ENCODE measurements at regions not wholly inside any gene's neighbourhood (a gene's known extent, or its start where the extent isn't known, plus 50 kb on each side); places are given as distances from the start of the nearest gene placed in this dataset.

DNA sequence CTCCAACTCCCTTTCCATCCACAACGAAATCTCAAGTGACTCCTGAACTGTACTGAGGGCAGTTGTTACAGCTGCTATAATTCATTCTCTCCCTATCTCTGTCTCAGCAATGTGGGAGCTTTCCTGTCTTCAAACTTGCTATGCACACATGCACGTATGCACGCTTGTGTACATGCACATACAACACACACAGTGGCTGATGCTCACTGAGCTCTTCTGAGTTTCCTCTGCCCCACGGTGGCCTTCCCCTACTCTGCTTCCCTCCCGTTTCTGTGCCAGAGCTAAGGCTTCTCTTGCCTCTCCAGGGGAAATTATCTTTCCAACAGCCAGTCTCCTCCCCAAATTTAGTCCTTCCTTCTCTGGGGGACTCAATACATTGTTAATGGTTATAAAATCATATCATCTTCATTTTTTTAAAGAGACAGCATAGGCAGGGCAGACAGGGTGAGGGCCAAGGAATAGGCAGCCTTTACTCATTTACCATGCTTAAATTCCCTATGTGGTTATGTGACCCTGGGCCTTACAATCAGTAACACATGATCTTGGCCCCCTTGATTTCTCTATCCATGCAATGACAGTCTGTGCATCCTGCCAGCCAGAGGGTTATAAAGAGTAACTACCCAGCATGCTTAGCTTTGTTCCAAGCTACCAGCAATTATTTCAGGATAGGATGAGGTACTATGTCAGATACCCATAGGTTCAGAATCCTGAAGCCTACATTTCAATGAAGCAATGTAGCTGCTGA is 111.9 kb upstream of the HMGA2 start:
- Histone ChIP-seq H3K9ac (ENCODE audit: low read depth in 1 of 2, low read length in 2 of 2) (no peak overlapping the region), H3K4me3 (ENCODE audit: low read depth in 1 of 3, low read length in 3 of 3) (no peak overlapping the region), H3K27me3 (ENCODE audit: control insufficient read depth in 4 of 4, insufficient read depth in 4 of 4, low read length in 3 of 4) (no peaks in the 10 kb centered on the region), H3K9me3 (ENCODE audit: control insufficient read depth in 4 of 4, low read length in 3 of 4) (no peaks in the 10 kb centered on the region), H3K27ac (ENCODE audit: low read depth in 1 of 2, low read length in 2 of 2) (no peak overlapping the region), H3K36me3 (ENCODE audit: control insufficient read depth in 4 of 4, insufficient read depth in 3 of 4, low read depth in 1 of 4, low read length in 3 of 4) (no peaks in the 10 kb centered on the region), H3K4me1 (ENCODE audit: control insufficient read depth in 4 of 4, insufficient read depth in 4 of 4, low read length in 3 of 4) (no peaks in the 10 kb centered on the region)
- DNase-seq (ENCODE audit: low spot score), result no peak
- no peak for TF ChIP-seq FOXA2 (IDR thresholded peaks at IDR 0.05)
- TF ChIP-seq, protein P1, sequence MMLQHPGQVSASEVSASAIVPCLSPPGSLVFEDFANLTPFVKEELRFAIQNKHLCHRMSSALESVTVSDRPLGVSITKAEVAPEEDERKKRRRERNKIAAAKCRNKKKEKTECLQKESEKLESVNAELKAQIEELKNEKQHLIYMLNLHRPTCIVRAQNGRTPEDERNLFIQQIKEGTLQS (IDR thresholded peaks at IDR 0.05), result no peak
- no peak for TF ChIP-seq HNF4A (conservative IDR thresholded peaks at IDR 0.05)
- TF ChIP-seq, protein P2, sequence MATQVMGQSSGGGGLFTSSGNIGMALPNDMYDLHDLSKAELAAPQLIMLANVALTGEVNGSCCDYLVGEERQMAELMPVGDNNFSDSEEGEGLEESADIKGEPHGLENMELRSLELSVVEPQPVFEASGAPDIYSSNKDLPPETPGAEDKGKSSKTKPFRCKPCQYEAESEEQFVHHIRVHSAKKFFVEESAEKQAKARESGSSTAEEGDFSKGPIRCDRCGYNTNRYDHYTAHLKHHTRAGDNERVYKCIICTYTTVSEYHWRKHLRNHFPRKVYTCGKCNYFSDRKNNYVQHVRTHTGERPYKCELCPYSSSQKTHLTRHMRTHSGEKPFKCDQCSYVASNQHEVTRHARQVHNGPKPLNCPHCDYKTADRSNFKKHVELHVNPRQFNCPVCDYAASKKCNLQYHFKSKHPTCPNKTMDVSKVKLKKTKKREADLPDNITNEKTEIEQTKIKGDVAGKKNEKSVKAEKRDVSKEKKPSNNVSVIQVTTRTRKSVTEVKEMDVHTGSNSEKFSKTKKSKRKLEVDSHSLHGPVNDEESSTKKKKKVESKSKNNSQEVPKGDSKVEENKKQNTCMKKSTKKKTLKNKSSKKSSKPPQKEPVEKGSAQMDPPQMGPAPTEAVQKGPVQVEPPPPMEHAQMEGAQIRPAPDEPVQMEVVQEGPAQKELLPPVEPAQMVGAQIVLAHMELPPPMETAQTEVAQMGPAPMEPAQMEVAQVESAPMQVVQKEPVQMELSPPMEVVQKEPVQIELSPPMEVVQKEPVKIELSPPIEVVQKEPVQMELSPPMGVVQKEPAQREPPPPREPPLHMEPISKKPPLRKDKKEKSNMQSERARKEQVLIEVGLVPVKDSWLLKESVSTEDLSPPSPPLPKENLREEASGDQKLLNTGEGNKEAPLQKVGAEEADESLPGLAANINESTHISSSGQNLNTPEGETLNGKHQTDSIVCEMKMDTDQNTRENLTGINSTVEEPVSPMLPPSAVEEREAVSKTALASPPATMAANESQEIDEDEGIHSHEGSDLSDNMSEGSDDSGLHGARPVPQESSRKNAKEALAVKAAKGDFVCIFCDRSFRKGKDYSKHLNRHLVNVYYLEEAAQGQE (IDR thresholded peaks at IDR 0.05), result no peak
- TF ChIP-seq, protein P3, sequence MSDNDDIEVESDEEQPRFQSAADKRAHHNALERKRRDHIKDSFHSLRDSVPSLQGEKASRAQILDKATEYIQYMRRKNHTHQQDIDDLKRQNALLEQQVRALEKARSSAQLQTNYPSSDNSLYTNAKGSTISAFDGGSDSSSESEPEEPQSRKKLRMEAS (IDR thresholded peaks at IDR 0.05), result no peak
- TF ChIP-seq, protein P4, sequence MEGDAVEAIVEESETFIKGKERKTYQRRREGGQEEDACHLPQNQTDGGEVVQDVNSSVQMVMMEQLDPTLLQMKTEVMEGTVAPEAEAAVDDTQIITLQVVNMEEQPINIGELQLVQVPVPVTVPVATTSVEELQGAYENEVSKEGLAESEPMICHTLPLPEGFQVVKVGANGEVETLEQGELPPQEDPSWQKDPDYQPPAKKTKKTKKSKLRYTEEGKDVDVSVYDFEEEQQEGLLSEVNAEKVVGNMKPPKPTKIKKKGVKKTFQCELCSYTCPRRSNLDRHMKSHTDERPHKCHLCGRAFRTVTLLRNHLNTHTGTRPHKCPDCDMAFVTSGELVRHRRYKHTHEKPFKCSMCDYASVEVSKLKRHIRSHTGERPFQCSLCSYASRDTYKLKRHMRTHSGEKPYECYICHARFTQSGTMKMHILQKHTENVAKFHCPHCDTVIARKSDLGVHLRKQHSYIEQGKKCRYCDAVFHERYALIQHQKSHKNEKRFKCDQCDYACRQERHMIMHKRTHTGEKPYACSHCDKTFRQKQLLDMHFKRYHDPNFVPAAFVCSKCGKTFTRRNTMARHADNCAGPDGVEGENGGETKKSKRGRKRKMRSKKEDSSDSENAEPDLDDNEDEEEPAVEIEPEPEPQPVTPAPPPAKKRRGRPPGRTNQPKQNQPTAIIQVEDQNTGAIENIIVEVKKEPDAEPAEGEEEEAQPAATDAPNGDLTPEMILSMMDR (IDR thresholded peaks at IDR 0.05; ENCODE audit: low read depth, low read length, missing input control), result no peak
- no peak for TF ChIP-seq RXRA (IDR thresholded peaks at IDR 0.05)
- no peak for TF ChIP-seq NR2F2 (IDR thresholded peaks at IDR 0.05)
- TF ChIP-seq FOXA1 (IDR thresholded peaks at IDR 0.05), result no peak
- TF ChIP-seq YY1 (IDR thresholded peaks at IDR 0.05), result no peak
- no peak for TF ChIP-seq HNF4G (IDR thresholded peaks at IDR 0.05)
- TF ChIP-seq, protein P5, sequence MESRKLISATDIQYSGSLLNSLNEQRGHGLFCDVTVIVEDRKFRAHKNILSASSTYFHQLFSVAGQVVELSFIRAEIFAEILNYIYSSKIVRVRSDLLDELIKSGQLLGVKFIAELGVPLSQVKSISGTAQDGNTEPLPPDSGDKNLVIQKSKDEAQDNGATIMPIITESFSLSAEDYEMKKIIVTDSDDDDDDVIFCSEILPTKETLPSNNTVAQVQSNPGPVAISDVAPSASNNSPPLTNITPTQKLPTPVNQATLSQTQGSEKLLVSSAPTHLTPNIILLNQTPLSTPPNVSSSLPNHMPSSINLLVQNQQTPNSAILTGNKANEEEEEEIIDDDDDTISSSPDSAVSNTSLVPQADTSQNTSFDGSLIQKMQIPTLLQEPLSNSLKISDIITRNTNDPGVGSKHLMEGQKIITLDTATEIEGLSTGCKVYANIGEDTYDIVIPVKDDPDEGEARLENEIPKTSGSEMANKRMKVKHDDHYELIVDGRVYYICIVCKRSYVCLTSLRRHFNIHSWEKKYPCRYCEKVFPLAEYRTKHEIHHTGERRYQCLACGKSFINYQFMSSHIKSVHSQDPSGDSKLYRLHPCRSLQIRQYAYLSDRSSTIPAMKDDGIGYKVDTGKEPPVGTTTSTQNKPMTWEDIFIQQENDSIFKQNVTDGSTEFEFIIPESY (IDR thresholded peaks at IDR 0.05), result no peak
- WGBS, result 80% methylated on average over 5 of the region's 5 CpGs

DNA sequence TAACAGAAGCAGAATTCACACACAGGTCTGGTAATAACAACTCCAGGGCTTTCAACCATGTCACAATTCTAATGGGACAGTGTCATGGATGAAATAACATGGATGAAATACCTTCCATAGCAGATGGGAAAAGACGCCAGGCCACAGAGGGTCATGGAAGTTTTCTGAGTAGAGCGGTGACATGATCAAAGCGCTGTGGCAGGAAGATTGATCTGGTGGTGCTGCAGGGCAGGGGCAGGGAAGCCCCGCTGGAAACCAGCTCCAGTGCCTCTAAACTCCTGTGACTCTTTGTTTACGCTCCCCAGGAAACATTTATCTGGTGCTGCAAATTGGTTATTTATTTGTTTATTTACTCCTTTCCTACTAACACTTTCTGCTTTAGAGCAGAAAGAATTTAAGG is 108.3 kb upstream of the HMGA2 start:
- no peaks in the 10 kb centered on the region for H3K27me3 ChIP-seq (ENCODE audit: control insufficient read depth in 4 of 4, insufficient read depth in 4 of 4, low read length in 3 of 4)
- H3K9me3 ChIP-seq (ENCODE audit: control insufficient read depth in 4 of 4, low read length in 3 of 4), result no peaks in the 10 kb centered on the region
- DNase-seq (ENCODE audit: low spot score), result no peak
- H3K4me3 ChIP-seq (ENCODE audit: low read depth in 1 of 3, low read length in 3 of 3), result no peak overlapping the region
- H3K9ac ChIP-seq (ENCODE audit: low read depth in 1 of 2, low read length in 2 of 2), result no peak overlapping the region
- no peak overlapping the region for H3K27ac ChIP-seq (ENCODE audit: low read depth in 1 of 2, low read length in 2 of 2)
- no peaks in the 10 kb centered on the region for H3K36me3 ChIP-seq (ENCODE audit: control insufficient read depth in 4 of 4, insufficient read depth in 3 of 4, low read depth in 1 of 4, low read length in 3 of 4)
- H3K4me1 ChIP-seq (ENCODE audit: control insufficient read depth in 4 of 4, insufficient read depth in 4 of 4, low read length in 3 of 4), result no peaks in the 10 kb centered on the region
- 72% methylated on average over 5 of the region's 5 CpGs for WGBS
- TF ChIP-seq TAF1 (conservative IDR thresholded peaks at IDR 0.05), result no peak
- no peak for TF ChIP-seq FOXA1 (IDR thresholded peaks at IDR 0.05)
- TF ChIP-seq RAD21 (IDR thresholded peaks at IDR 0.05), result no peak
- TF ChIP-seq, protein P3 (IDR thresholded peaks at IDR 0.05), result no peak
- TF ChIP-seq HNF4G (IDR thresholded peaks at IDR 0.05), result no peak
- no peak for TF ChIP-seq NR2F2 (IDR thresholded peaks at IDR 0.05)
- TF ChIP-seq, protein P1 (IDR thresholded peaks at IDR 0.05), result no peak
- no peak for TF ChIP-seq GABPA (IDR thresholded peaks at IDR 0.05 in 1 of 2, conservative IDR thresholded peaks at IDR 0.05 in 1 of 2)
- no peak for TF ChIP-seq RXRA (IDR thresholded peaks at IDR 0.05)
- no peak for TF ChIP-seq JUND (IDR thresholded peaks at IDR 0.05)
- TF ChIP-seq HNF4A (conservative IDR thresholded peaks at IDR 0.05), result no peak
- TF ChIP-seq YY1 (IDR thresholded peaks at IDR 0.05), result no peak
- TF ChIP-seq, protein P2 (IDR thresholded peaks at IDR 0.05), result no peak
- TF ChIP-seq FOXA2 (IDR thresholded peaks at IDR 0.05), result no peak

Data from liver (tissue), 8 donors.